ENCODE measurements at regions not wholly inside any gene's neighbourhood (a gene's known extent, or its start where the extent isn't known, plus 50 kb on each side); places are given as distances from the start of the nearest gene placed in this dataset.

GRCh38 chr1:87735750-87736149, 407.1 kb downstream of the LMO4 start:
- intact Hi-C loops (cut with DNase I): no loop called here
- no peak for DNase-seq (ENCODE audit: low spot score)

GRCh38 chr1:87739141-87739540, 410.5 kb downstream of the LMO4 start:
- no peak for DNase-seq (ENCODE audit: low spot score)
- intact Hi-C loops (cut with DNase I): no loop called here

- no peak for DNase-seq (ENCODE audit: low spot score)
- intact Hi-C loops (cut with DNase I): no loop called here
Measured at GRCh38 chr1:87739704-87740103, 411.0 kb downstream of the LMO4 start.

GRCh38 chr1:87743256-87743655, 414.6 kb downstream of the LMO4 start:
- intact Hi-C loops (cut with DNase I): no loop called here

GRCh38 chr1:87744056-87744455, 415.4 kb downstream of the LMO4 start:
- DNase-seq (ENCODE audit: low spot score): no peak
- intact Hi-C loops (cut with DNase I): no loop called here

More at GRCh38 chr1:87743256-87743655, 414.6 kb downstream of the LMO4 start:
- no peak for DNase-seq (ENCODE audit: low spot score)

- intact Hi-C loops (cut with DNase I): no loop called here
- DNase-seq (ENCODE audit: low spot score): no peak
Measured at GRCh38 chr1:87744763-87745162, 416.1 kb downstream of the LMO4 start.

GRCh38 chr1:87753366-87753765, 424.7 kb downstream of the LMO4 start:
- intact Hi-C loops (cut with DNase I): no loop called here
- no peak for DNase-seq (ENCODE audit: low spot score)

- DNase-seq (ENCODE audit: low spot score): no peak
- intact Hi-C loops (cut with DNase I): no loop called here
Measured at GRCh38 chr1:87754139-87754538, 425.5 kb downstream of the LMO4 start.

GRCh38 chr1:87757676-87758075, 429.0 kb downstream of the LMO4 start:
- intact Hi-C loops (cut with DNase I): no loop called here
- DNase-seq (ENCODE audit: low spot score): no peak

GRCh38 chr1:87759421-87760087, 430.9 kb downstream of the LMO4 start:
- DNase-seq (ENCODE audit: low spot score): no peak
- intact Hi-C loops (cut with DNase I): no loop called here

- DNase-seq (ENCODE audit: low spot score): no peak
- intact Hi-C loops (cut with DNase I): no loop called here
Measured at GRCh38 chr1:87760155-87760554, 431.5 kb downstream of the LMO4 start.

GRCh38 chr1:87760654-87761053, 432.0 kb downstream of the LMO4 start:
- intact Hi-C loops (cut with DNase I): no loop called here
- no peak for DNase-seq (ENCODE audit: low spot score)

- no peak for DNase-seq (ENCODE audit: low spot score)
- intact Hi-C loops (cut with DNase I): no loop called here
Measured at GRCh38 chr1:87763483-87763882, 434.8 kb downstream of the LMO4 start.

- intact Hi-C loops (cut with DNase I): no loop called here
- no peak for DNase-seq (ENCODE audit: low spot score)
Measured at GRCh38 chr1:87765057-87765680, 436.5 kb downstream of the LMO4 start.

GRCh38 chr1:87765681-87766070, 437.0 kb downstream of the LMO4 start:
- intact Hi-C loops (cut with DNase I): no loop called here

GRCh38 chr1:87766737-87767136, 438.1 kb downstream of the LMO4 start:
- no peak for DNase-seq (ENCODE audit: low spot score)
- intact Hi-C loops (cut with DNase I): no loop called here

More at GRCh38 chr1:87765681-87766070, 437.0 kb downstream of the LMO4 start:
- no peak for DNase-seq (ENCODE audit: low spot score)

GRCh38 chr1:87778896-87779295, 450.2 kb downstream of the LMO4 start:
- DNase-seq (ENCODE audit: low spot score): no peak
- intact Hi-C loops (cut with DNase I): no loop called here

GRCh38 chr1:87781554-87781953, 452.9 kb downstream of the LMO4 start:
- intact Hi-C loops (cut with DNase I): no loop called here

GRCh38 chr1:87783315-87783714, 454.6 kb downstream of the LMO4 start:
- intact Hi-C loops (cut with DNase I): no loop called here
- DNase-seq (ENCODE audit: low spot score): no peak

More at GRCh38 chr1:87781554-87781953, 452.9 kb downstream of the LMO4 start:
- DNase-seq (ENCODE audit: low spot score): no peak

GRCh38 chr1:87785386-87785785, 456.7 kb downstream of the LMO4 start:
- intact Hi-C loops (cut with DNase I): no loop called here
- DNase-seq (ENCODE audit: low spot score): no peak

- intact Hi-C loops (cut with DNase I): no loop called here
- DNase-seq (ENCODE audit: low spot score): no peak
Measured at GRCh38 chr1:87786229-87786628, 457.5 kb downstream of the LMO4 start.
